K562 (cell line): ENCODE measurements at regions not wholly inside any gene's neighbourhood (a gene's known extent, or its start where the extent isn't known, plus 50 kb on each side); places are given as distances from the start of the nearest gene placed in this dataset.

Experiments used
- BACH1 ChIP-seq: fragments of 200-800 bp; sonication (Bioruptor generic); IDR thresholded peaks from 2 replicates; pipeline ENCODE4 v1.6.1; 2016; ENCODE audit warnings: missing genetic modification characterization, missing compliant biosample characterization
- BCOR ChIP-seq: fragments of 450-650 bp; IDR thresholded peaks from 2 replicates; pipeline ENCODE4 v1.6.1; 2016
- CBFA2T3 ChIP-seq: fragments of 450-650 bp; IDR thresholded peaks from 2 replicates; pipeline ENCODE4 v1.6.1; 2017
- CC2D1A ChIP-seq: fragments of 450-650 bp; IDR thresholded peaks from 2 replicates; pipeline ENCODE4 v1.6.1; 2017; ENCODE audit warnings: mild to moderate bottlenecking
- EP400 ChIP-seq: fragments of 450-650 bp; IDR thresholded peaks from 2 replicates; pipeline ENCODE4 v1.6.1; 2017; ENCODE audit warnings: antibody characterized with exemption, mild to moderate bottlenecking, moderate library complexity
- FOXA3 ChIP-seq, 2 experiments: fragments of 450-650 bp in 1 of 2; sonication (generic) in 1 of 2; formaldehyde crosslinking; IDR thresholded peaks in 1 of 2; conservative IDR thresholded peaks in 1 of 2; 2 replicates each; pipeline versions ENCODE4 v1.4.0 to v1.8.0; 2020 to 2022; ENCODE audit warnings: mild to moderate bottlenecking in 2 of 2, missing genetic modification reagents in 1 of 2
- GTF2F1 ChIP-seq: IDR thresholded peaks from 2 replicates; pipeline ENCODE4 v1.6.1; 2011; ENCODE audit warnings: low read depth, low read length, improper control_type of control experiment
- HCFC1 ChIP-seq: IDR thresholded peaks from 2 replicates; pipeline ENCODE4 v1.6.1; 2012; ENCODE audit warnings: low read depth, low read length, improper control_type of control experiment
- HDGF ChIP-seq: fragments of 450-650 bp; IDR thresholded peaks from 2 replicates; pipeline ENCODE4 v1.6.1; 2016
- L3MBTL2 ChIP-seq: fragments of 450-650 bp; IDR thresholded peaks from 2 replicates; pipeline ENCODE4 v1.6.1; 2016; ENCODE audit warnings: mild to moderate bottlenecking, moderate library complexity
- POLR2H ChIP-seq: IDR thresholded peaks from 2 replicates; pipeline ENCODE4 v1.6.1; 2016; ENCODE audit warnings: missing genetic modification characterization, low read depth, mild to moderate bottlenecking, control low read depth, missing compliant biosample characterization, moderate library complexity
- SMARCE1 ChIP-seq: fragments of 450-650 bp; IDR thresholded peaks from 2 replicates; pipeline ENCODE4 v1.7.1; 2016; ENCODE audit warnings: mild to moderate bottlenecking
- TAL1 ChIP-seq: fragments of 450-650 bp; IDR thresholded peaks from 2 replicates; pipeline ENCODE4 v1.6.1; 2016; ENCODE audit warnings: mild to moderate bottlenecking
- TBP ChIP-seq: optimal IDR thresholded peaks from 2 replicates; pipeline ENCODE3; 2011; ENCODE audit warnings: low read depth, low read length, improper control_type of control experiment
- TRIM28 ChIP-seq: fragments of 450-650 bp; IDR thresholded peaks from 2 replicates; pipeline ENCODE4 v1.6.1; 2017
- TF ChIP-seq, protein P1 (sequence below): fragments of 450-650 bp; formaldehyde crosslinking; IDR thresholded peaks from 2 replicates; pipeline ENCODE4 v1.4.0; 2022; ENCODE audit warnings: missing genetic modification characterization
- TF ChIP-seq, protein P2 (sequence below): sonication (generic); formaldehyde crosslinking; IDR thresholded peaks from 2 replicates; pipeline ENCODE4 v1.8.0; 2022; ENCODE audit warnings: mild to moderate bottlenecking, missing genetic modification reagents
- TF ChIP-seq, protein P3 (sequence below): fragments of 450-650 bp; IDR thresholded peaks from 2 replicates; pipeline ENCODE4 v1.6.1; 2016; ENCODE audit warnings: mild to moderate bottlenecking
- TF ChIP-seq, protein P4 (sequence below): fragments of 450-650 bp; formaldehyde crosslinking; IDR thresholded peaks from 2 replicates; pipeline ENCODE4 v1.4.0; 2020; ENCODE audit warnings: mild to moderate bottlenecking, moderate library complexity
- TF ChIP-seq, protein P5 (sequence below): fragments of 250-450 bp; sonication (Bioruptor Pico); IDR thresholded peaks from 2 replicates; pipeline ENCODE4 v1.9.0; 2021; ENCODE audit warnings: mild to moderate bottlenecking, inconsistent platforms

DNA sequence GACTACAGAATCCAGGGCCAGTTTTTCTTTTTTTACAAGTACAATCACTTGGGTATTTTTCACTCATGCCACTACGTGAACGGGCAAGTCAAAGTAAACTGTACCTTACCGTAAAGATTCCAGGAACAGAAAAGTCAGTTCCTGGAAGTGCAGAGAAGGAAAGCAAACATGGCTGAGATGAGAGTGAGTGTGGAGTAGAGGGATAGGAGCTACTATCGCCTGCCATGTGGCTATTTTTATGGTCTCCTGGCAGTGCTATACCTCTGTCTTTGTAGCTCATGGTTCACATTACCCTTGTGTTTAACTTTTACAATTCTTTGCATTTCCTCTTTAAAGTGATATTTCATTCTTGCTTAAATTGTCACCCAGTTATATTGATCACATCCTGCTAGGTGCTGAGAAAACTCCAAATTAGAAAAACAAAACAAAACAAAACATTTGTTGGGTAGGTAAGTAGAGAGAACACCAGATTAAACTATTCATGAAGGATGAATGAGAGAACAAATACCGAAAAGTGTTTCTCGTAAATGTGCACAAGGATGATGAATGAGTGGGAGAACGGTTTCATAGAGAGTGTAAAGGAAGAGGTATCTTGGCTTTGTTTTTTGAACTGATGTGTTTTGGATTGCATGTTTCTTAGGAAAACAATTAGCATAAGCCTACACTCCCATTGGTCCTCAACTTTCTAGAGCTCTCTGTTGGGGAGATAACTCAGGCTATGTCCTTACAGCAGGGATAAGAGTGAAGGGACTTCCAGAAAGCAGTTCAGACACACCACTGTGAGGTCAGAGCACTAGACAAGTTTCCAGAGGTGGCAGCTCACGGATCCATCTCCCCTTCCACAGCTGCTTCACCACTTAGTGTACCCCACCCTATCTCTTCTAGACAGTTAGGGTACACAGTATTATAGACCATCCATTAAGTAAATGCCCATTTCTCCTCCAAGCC is 163.7 kb downstream of the IPO8 start (continued):
- TF ChIP-seq, protein P1, sequence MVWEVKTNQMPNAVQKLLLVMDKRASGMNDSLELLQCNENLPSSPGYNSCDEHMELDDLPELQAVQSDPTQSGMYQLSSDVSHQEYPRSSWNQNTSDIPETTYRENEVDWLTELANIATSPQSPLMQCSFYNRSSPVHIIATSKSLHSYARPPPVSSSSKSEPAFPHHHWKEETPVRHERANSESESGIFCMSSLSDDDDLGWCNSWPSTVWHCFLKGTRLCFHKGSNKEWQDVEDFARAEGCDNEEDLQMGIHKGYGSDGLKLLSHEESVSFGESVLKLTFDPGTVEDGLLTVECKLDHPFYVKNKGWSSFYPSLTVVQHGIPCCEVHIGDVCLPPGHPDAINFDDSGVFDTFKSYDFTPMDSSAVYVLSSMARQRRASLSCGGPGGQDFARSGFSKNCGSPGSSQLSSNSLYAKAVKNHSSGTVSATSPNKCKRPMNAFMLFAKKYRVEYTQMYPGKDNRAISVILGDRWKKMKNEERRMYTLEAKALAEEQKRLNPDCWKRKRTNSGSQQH = no peak
- TF ChIP-seq BACH1 = no peak
- TF ChIP-seq TAL1 = peak; percentile 56
- TF ChIP-seq, protein P2, sequence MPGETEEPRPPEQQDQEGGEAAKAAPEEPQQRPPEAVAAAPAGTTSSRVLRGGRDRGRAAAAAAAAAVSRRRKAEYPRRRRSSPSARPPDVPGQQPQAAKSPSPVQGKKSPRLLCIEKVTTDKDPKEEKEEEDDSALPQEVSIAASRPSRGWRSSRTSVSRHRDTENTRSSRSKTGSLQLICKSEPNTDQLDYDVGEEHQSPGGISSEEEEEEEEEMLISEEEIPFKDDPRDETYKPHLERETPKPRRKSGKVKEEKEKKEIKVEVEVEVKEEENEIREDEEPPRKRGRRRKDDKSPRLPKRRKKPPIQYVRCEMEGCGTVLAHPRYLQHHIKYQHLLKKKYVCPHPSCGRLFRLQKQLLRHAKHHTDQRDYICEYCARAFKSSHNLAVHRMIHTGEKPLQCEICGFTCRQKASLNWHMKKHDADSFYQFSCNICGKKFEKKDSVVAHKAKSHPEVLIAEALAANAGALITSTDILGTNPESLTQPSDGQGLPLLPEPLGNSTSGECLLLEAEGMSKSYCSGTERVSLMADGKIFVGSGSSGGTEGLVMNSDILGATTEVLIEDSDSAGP (CRISPR knock-in tag) = no peak
- TF ChIP-seq CBFA2T3 = peak; percentile 57
- TF ChIP-seq TRIM28 = 0 out of 2 replicates have a peak, but pooled peaks have one; percentile 34
- no peak for TF ChIP-seq HDGF
- TF ChIP-seq, protein P3, sequence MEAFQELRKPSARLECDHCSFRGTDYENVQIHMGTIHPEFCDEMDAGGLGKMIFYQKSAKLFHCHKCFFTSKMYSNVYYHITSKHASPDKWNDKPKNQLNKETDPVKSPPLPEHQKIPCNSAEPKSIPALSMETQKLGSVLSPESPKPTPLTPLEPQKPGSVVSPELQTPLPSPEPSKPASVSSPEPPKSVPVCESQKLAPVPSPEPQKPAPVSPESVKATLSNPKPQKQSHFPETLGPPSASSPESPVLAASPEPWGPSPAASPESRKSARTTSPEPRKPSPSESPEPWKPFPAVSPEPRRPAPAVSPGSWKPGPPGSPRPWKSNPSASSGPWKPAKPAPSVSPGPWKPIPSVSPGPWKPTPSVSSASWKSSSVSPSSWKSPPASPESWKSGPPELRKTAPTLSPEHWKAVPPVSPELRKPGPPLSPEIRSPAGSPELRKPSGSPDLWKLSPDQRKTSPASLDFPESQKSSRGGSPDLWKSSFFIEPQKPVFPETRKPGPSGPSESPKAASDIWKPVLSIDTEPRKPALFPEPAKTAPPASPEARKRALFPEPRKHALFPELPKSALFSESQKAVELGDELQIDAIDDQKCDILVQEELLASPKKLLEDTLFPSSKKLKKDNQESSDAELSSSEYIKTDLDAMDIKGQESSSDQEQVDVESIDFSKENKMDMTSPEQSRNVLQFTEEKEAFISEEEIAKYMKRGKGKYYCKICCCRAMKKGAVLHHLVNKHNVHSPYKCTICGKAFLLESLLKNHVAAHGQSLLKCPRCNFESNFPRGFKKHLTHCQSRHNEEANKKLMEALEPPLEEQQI = peak; percentile 56; the same call in 1 of the 2 replicates
- TF ChIP-seq, protein P4, sequence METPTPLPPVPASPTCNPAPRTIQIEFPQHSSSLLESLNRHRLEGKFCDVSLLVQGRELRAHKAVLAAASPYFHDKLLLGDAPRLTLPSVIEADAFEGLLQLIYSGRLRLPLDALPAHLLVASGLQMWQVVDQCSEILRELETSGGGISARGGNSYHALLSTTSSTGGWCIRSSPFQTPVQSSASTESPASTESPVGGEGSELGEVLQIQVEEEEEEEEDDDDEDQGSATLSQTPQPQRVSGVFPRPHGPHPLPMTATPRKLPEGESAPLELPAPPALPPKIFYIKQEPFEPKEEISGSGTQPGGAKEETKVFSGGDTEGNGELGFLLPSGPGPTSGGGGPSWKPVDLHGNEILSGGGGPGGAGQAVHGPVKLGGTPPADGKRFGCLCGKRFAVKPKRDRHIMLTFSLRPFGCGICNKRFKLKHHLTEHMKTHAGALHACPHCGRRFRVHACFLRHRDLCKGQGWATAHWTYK = no peak
- TF ChIP-seq EP400 = peak; percentile 33; the same call in 1 of the 2 replicates
- TF ChIP-seq HCFC1 = no peak
- TF ChIP-seq POLR2H = peak; percentile 60
- TF ChIP-seq BCOR = no peak
- peak; percentile 42; the same call in 1 of the 2 replicates for TF ChIP-seq L3MBTL2
- TF ChIP-seq, protein P5, sequence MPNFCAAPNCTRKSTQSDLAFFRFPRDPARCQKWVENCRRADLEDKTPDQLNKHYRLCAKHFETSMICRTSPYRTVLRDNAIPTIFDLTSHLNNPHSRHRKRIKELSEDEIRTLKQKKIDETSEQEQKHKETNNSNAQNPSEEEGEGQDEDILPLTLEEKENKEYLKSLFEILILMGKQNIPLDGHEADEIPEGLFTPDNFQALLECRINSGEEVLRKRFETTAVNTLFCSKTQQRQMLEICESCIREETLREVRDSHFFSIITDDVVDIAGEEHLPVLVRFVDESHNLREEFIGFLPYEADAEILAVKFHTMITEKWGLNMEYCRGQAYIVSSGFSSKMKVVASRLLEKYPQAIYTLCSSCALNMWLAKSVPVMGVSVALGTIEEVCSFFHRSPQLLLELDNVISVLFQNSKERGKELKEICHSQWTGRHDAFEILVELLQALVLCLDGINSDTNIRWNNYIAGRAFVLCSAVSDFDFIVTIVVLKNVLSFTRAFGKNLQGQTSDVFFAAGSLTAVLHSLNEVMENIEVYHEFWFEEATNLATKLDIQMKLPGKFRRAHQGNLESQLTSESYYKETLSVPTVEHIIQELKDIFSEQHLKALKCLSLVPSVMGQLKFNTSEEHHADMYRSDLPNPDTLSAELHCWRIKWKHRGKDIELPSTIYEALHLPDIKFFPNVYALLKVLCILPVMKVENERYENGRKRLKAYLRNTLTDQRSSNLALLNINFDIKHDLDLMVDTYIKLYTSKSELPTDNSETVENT (CRISPR knock-in tag) = no peak
- TF ChIP-seq TBP = peak; percentile 63
- peak in 1 of 2 experiments; percentile 30; a peak in 1 of 4 replicates for TF ChIP-seq FOXA3 (CRISPR knock-in tag; conservative IDR thresholded peaks at IDR 0.05 in 1 of 2, IDR thresholded peaks at IDR 0.05 in 1 of 2)
- TF ChIP-seq SMARCE1 = peak; percentile 44; the same call in 1 of the 2 replicates
- TF ChIP-seq GTF2F1 = no peak
- peak; percentile 35; the same call in 1 of the 2 replicates for TF ChIP-seq CC2D1A
